Stimulated activated CD4-positive, alpha-beta T cell treated with anti-CD3 and anti-CD28 coated beads, Interleukin-1b, Interleukin-23, amount 100 ng/mL, for 4 hours (primary cell): ENCODE measurements at regions not wholly inside any gene's neighbourhood (a gene's known extent, or its start where the extent isn't known, plus 50 kb on each side); places are given as distances from the start of the nearest gene placed in this dataset.
"Not testable (repeated sequence)": the region's sequence is repeated elsewhere in the genome, so short reads cannot be mapped to it uniquely, and the experiment has no call there.

Experiments used
- DNase-seq, 2 donors: peaks; one replicate each; pipeline ENCODE4 v3.0.0-alpha.2; 2020; ENCODE audit warnings: low read depth in 2 of 2

DNA sequence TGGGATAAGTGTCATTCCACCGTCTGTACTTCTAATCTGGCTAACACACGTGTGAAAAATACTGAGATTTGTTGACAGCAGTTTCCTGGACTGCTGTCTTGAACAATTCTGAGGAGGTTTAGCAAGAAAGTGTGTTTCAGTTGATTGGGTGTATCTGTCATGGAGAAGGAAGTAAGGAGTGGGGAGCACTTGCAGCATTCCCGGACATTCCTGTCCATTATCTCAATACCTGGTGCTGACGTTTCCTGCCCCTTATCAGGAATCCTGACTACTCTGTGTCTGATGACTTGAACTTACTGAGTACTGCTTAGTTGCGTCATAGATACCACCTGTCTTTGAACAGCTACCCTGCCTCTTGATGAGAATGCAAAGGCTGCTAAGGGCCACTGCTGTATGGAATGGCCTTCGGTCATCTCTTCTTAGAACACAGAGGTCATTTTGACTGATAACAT lies 72.0 kb upstream of the VKORC1L1 start:
- no peak for DNase-seq

DNA sequence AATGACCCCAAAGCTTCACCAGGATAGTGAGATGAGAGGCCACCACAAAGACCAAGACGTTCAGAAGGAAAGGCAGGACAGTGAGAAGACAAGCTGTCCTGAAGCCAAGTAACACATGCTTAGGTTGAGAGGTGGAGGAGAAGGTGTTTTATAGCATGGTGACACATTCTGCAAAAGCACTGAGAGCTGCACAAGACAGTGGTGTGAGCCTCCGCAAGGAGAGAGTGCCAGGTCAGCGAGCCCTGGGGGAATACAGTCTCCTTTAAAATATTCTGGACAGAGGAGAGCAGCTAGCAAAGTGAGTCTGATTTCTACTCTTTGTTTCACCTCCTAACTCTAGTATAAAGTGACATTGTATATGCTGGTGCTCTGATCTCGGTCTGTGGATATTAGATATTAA lies 68.0 kb upstream of the VKORC1L1 start:
- DNase-seq: no peak

DNA sequence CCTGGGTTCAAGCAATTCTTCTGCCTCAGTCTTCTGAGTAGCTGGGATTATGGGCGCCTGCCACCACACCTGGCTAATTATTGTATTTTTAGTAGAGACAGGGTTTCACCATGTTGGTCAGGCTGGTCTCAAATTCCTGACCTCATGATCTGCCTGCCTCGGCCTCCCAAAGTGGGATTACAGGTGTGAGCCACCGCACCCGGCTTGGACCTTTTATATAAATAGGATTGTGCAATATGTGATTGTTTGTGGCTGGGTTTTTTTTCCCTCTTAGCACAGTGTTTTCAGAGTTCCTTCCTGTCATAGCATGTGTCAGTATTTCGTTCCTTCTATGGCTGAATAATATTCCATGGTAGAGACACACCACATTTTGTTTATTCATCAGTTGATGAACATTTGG lies 65.8 kb upstream of the VKORC1L1 start:
- not testable (repeated sequence) for DNase-seq

DNA sequence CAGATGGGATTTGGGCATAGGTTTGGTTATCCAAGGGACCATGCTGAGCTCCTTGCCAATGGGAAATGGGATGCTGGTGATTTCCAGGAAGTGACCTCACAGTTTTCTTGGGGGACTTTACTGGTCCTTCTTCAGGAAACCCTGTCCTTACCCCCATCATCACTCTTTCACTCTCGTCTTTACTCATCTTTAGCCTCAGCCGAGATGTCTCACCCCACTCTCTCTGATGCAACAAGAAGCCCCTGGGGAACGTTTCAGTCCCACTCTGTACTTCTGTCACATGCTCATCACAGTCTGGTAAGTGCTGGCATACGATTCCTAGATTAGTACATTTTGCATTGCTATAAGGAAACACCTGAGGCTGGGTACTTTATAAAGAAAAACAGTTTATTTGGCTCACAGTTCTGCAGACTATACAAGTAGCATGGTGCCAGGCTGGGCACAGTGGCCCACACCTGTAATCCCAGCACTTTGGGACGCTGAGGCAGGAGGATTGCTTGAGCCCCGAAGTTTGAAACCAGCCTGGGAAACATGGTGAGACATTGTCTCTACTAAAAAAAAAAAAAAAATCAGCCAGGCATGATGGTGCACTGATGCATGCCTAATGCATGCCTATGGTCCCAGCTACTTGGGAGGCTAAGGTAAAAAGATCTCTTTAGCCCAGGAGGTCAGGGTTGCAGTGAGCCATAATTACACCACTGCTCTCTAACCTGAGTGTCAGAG lies 63.5 kb upstream of the VKORC1L1 start:
- DNase-seq: no peak

GRCh38 chr7:65809982-65810288 lies 62.9 kb upstream of the VKORC1L1 start:
- no peak for DNase-seq

GRCh38 chr7:65812281-65812680 lies 60.6 kb upstream of the VKORC1L1 start:
- no peak for DNase-seq

DNA sequence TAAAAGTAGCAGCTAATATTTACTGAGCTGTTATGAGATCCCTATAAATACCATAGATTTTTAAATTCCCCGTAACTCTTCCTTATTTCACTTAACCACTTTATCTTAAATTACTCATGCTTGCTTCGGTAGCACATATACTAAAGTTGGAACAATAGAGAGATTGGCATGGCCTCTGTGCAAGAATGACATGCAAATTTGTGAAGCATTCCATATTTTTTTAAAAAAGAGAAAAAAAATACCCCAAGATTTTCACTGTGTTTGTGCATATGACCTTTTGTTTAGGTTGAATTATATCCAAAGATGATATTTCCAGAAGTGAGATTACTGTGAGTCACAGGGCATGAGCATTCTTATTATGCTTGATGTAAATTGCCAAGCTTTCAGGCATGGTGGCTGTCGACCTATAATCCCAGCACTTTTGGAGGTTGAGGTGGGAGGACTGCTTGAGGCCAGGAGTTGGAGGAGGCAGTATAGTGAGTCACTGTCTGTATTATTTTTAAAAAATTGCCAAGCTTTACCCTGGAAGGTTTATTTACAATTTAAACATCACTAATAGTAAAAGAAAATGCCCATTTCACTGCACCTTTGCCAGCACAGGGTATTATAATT lies 58.2 kb upstream of the VKORC1L1 start:
- not testable (repeated sequence) for DNase-seq

- no peak for DNase-seq
Measured at GRCh38 chr7:65820287-65820950, 52.5 kb upstream of the VKORC1L1 start.
